HepG2 (cell line): ENCODE measurements at regions not wholly inside any gene's neighbourhood (a gene's known extent, or its start where the extent isn't known, plus 50 kb on each side); places are given as distances from the start of the nearest gene placed in this dataset.

Experiments used
- GFI1 ChIP-seq: sonication (generic); formaldehyde crosslinking; IDR thresholded peaks from 2 replicates; pipeline ENCODE4 v1.5.0; 2020; ENCODE audit warnings: missing genetic modification reagents, mild to moderate bottlenecking, borderline replicate concordance
- SPEN ChIP-seq: sonication (generic); formaldehyde crosslinking; IDR thresholded peaks from 2 replicates; pipeline ENCODE4 v1.5.1; 2020; ENCODE audit warnings: low read depth, mild to moderate bottlenecking, missing genetic modification reagents
- ZC3H4 ChIP-seq: sonication (generic); formaldehyde crosslinking; IDR thresholded peaks from 2 replicates; pipeline ENCODE4 v1.4.0; 2020; ENCODE audit warnings: missing genetic modification reagents, borderline replicate concordance
- ZNF205 ChIP-seq: IDR thresholded peaks from 2 replicates; pipeline ENCODE4 v1.6.1; 2018; ENCODE audit warnings: missing biosample characterization, missing genetic modification reagents
- ZNF224 ChIP-seq: sonication (generic); formaldehyde crosslinking; IDR thresholded peaks from 2 replicates; pipeline ENCODE4 v1.5.0; 2020; ENCODE audit warnings: mild to moderate bottlenecking, missing genetic modification reagents
- ZNF749 ChIP-seq: sonication (generic); formaldehyde crosslinking; IDR thresholded peaks from 2 replicates; pipeline ENCODE4 v1.8.0; 2022; ENCODE audit warnings: mild to moderate bottlenecking, missing genetic modification reagents, moderate library complexity, borderline replicate concordance
- ZNF816 ChIP-seq: sonication (generic); formaldehyde crosslinking; IDR thresholded peaks from 2 replicates; pipeline ENCODE4 v1.8.0; 2022; ENCODE audit warnings: missing genetic modification reagents, mild to moderate bottlenecking, borderline replicate concordance
- TF ChIP-seq, protein P1 (sequence below): IDR thresholded peaks from 2 replicates; pipeline ENCODE4 v1.6.1; 2016; ENCODE audit warnings: low read depth, missing genetic modification reagents, missing compliant biosample characterization
- TF ChIP-seq, protein P2 (sequence below): sonication (generic); formaldehyde crosslinking; IDR thresholded peaks from 2 replicates; pipeline ENCODE4 v1.4.0; 2020; ENCODE audit warnings: mild to moderate bottlenecking, missing genetic modification reagents

DNA sequence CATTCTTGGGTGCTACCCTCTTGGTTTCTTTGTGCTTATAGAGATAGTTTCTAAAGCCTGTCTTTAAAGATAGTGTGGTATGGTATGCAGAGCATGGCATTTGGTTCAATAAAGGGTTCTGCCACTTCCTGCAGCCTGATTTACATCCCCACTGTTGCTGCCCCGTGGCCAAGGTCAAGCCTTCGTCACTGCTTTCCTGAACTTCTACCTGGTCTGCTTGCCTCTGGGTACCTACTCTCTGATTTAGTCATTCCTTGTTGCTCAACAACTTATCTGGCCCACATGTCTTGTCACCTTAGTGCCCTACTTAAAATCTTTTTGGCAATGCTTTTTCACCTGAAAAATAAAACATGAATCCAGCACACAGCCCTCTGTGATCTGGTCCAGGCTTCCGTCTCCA is 352.9 kb downstream of the LPIN1 start (continued):
- TF ChIP-seq ZNF816 (CRISPR knock-in tag): no peak
- TF ChIP-seq GFI1: no peak
- TF ChIP-seq, protein P1, sequence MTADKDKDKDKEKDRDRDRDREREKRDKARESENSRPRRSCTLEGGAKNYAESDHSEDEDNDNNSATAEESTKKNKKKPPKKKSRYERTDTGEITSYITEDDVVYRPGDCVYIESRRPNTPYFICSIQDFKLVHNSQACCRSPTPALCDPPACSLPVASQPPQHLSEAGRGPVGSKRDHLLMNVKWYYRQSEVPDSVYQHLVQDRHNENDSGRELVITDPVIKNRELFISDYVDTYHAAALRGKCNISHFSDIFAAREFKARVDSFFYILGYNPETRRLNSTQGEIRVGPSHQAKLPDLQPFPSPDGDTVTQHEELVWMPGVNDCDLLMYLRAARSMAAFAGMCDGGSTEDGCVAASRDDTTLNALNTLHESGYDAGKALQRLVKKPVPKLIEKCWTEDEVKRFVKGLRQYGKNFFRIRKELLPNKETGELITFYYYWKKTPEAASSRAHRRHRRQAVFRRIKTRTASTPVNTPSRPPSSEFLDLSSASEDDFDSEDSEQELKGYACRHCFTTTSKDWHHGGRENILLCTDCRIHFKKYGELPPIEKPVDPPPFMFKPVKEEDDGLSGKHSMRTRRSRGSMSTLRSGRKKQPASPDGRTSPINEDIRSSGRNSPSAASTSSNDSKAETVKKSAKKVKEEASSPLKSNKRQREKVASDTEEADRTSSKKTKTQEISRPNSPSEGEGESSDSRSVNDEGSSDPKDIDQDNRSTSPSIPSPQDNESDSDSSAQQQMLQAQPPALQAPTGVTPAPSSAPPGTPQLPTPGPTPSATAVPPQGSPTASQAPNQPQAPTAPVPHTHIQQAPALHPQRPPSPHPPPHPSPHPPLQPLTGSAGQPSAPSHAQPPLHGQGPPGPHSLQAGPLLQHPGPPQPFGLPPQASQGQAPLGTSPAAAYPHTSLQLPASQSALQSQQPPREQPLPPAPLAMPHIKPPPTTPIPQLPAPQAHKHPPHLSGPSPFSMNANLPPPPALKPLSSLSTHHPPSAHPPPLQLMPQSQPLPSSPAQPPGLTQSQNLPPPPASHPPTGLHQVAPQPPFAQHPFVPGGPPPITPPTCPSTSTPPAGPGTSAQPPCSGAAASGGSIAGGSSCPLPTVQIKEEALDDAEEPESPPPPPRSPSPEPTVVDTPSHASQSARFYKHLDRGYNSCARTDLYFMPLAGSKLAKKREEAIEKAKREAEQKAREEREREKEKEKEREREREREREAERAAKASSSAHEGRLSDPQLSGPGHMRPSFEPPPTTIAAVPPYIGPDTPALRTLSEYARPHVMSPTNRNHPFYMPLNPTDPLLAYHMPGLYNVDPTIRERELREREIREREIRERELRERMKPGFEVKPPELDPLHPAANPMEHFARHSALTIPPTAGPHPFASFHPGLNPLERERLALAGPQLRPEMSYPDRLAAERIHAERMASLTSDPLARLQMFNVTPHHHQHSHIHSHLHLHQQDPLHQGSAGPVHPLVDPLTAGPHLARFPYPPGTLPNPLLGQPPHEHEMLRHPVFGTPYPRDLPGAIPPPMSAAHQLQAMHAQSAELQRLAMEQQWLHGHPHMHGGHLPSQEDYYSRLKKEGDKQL (CRISPR knock-in tag): no peak
- TF ChIP-seq SPEN (CRISPR knock-in tag): no peak
- TF ChIP-seq ZNF749 (CRISPR knock-in tag): no peak
- TF ChIP-seq ZNF224 (CRISPR knock-in tag): no peak
- no peak for TF ChIP-seq ZC3H4 (CRISPR knock-in tag)
- no peak for TF ChIP-seq ZNF205
- TF ChIP-seq, protein P2, sequence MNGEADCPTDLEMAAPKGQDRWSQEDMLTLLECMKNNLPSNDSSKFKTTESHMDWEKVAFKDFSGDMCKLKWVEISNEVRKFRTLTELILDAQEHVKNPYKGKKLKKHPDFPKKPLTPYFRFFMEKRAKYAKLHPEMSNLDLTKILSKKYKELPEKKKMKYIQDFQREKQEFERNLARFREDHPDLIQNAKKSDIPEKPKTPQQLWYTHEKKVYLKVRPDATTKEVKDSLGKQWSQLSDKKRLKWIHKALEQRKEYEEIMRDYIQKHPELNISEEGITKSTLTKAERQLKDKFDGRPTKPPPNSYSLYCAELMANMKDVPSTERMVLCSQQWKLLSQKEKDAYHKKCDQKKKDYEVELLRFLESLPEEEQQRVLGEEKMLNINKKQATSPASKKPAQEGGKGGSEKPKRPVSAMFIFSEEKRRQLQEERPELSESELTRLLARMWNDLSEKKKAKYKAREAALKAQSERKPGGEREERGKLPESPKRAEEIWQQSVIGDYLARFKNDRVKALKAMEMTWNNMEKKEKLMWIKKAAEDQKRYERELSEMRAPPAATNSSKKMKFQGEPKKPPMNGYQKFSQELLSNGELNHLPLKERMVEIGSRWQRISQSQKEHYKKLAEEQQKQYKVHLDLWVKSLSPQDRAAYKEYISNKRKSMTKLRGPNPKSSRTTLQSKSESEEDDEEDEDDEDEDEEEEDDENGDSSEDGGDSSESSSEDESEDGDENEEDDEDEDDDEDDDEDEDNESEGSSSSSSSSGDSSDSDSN (CRISPR knock-in tag): no peak
